SK-N-SH (cell line): ENCODE measurements at regions not wholly inside any gene's neighbourhood (a gene's known extent, or its start where the extent isn't known, plus 50 kb on each side); places are given as distances from the start of the nearest gene placed in this dataset.

ENCODE experiments used
- CTCF ChIA-PET: fragments of 300-600, 350-600 bp; formaldehyde crosslinking; extraction: SDS; loops from one replicate; lab custom pipeline; 2021; lab: Yijun Ruan, JAX
- POLR2A ChIA-PET: fragments of 350-600 bp; sonication (Branson Sonifier 250); formaldehyde crosslinking; extraction: SDS; loops from one replicate; lab custom pipeline; 2020; ENCODE audit warnings: antibody characterized with exemption, inconsistent platforms; lab: Yijun Ruan, JAX
- DNase-seq: peaks from one replicate; pipeline ENCODE4 v3.0.0; 2012
- H2AFZ ChIP-seq: fragments of 200-600 bp; sonication (generic); 2 replicates; pipeline ENCODE4 v1.8.1; 2016; ENCODE audit warnings: antibody characterized with exemption, mild to moderate bottlenecking, low read depth
- H3F3A ChIP-seq: fragments of 200-600 bp; sonication (generic); replicated peaks from 2 replicates; pipeline ENCODE3; 2016; ENCODE audit warnings: antibody characterized with exemption, mild to moderate bottlenecking; ENCODE audit not compliant: insufficient read depth
- H3K27ac ChIP-seq, 2 experiments: fragments of 200-500 bp in 1 of 2; fragments of 200-600 bp in 1 of 2; sonication (Bioruptor generic) in 1 of 2; sonication (generic), shearing (Covaris generic) in 1 of 2; 2 replicates each; pipeline versions ENCODE4 v1.5.1 to v1.6.1; 2014 to 2016; ENCODE audit warnings: low read depth in 2 of 2, inconsistent platforms in 1 of 2, low read length in 1 of 2, mild to moderate bottlenecking in 1 of 2, mixed read lengths in 1 of 2
- H3K27me3 ChIP-seq: fragments of 200-600 bp; sonication (generic), shearing (Covaris generic); 2 replicates; pipeline ENCODE4 v1.6.1; 2016; ENCODE audit warnings: mixed run types; ENCODE audit not compliant: insufficient read depth
- H3K36me3 ChIP-seq, 2 experiments: fragments of 200-500 bp in 1 of 2; fragments of 200-600 bp in 1 of 2; sonication (Bioruptor generic) in 1 of 2; sonication (generic) in 1 of 2; replicated peaks in 1 of 2; 2 replicates each; pipeline versions ENCODE3 to v1.5.1; 2014 to 2016; ENCODE audit warnings: low read length in 1 of 2, mild to moderate bottlenecking in 1 of 2; ENCODE audit not compliant: insufficient read depth in 2 of 2, control insufficient read depth in 1 of 2
- H3K4me1 ChIP-seq, 2 experiments: fragments of 200-500 bp in 1 of 2; fragments of 200-600 bp in 1 of 2; sonication (Bioruptor generic) in 1 of 2; sonication (generic), shearing (Covaris generic) in 1 of 2; 2 replicates each; pipeline versions ENCODE4 v1.5.1 to v1.6.1; 2014 to 2016; ENCODE audit warnings: low read depth in 1 of 2, low read length in 1 of 2, mixed run types in 1 of 2; ENCODE audit not compliant: insufficient read depth in 2 of 2, control insufficient read depth in 1 of 2
- H3K4me2 ChIP-seq: fragments of 200-600 bp; sonication (generic), shearing (Covaris generic); 2 replicates; pipeline ENCODE4 v1.6.1; 2017; ENCODE audit warnings: mixed run types
- H3K4me3 ChIP-seq, 2 experiments: fragments of 200-500 bp in 1 of 2; fragments of 200-600 bp in 1 of 2; sonication (Bioruptor generic) in 1 of 2; sonication (generic), shearing (Covaris generic) in 1 of 2; 2 replicates each; pipeline versions ENCODE4 v1.5.1 to v1.8.1; 2014 to 2016; ENCODE audit warnings: low read depth in 2 of 2, inconsistent platforms in 1 of 2, low read length in 1 of 2, mild to moderate bottlenecking in 1 of 2, mixed read lengths in 1 of 2, moderate library complexity in 1 of 2
- H3K79me2 ChIP-seq: fragments of 200-600 bp; sonication (generic); 2 replicates; pipeline ENCODE4 v1.8.1; 2017; ENCODE audit warnings: mild to moderate bottlenecking; ENCODE audit not compliant: insufficient read depth
- H3K9ac ChIP-seq: fragments of 200-600 bp; sonication (generic); 2 replicates; pipeline ENCODE4 v1.6.1; 2017; ENCODE audit warnings: mixed run types
- H3K9me2 ChIP-seq: fragments of 200-600 bp; sonication (generic); 2 replicates; pipeline ENCODE4 v1.6.1; 2017; ENCODE audit warnings: mixed run types
- H3K9me3 ChIP-seq: fragments of 200-600 bp; sonication (generic); 2 replicates; pipeline ENCODE4 v1.6.1; 2017; ENCODE audit warnings: mixed run types, mild to moderate bottlenecking, moderate library complexity
- H4K20me1 ChIP-seq: fragments of 200-600 bp; sonication (generic); 2 replicates; pipeline ENCODE4 v1.6.1; 2017; ENCODE audit warnings: mild to moderate bottlenecking, mixed run types; ENCODE audit not compliant: insufficient read depth
- CHD2 ChIP-seq: fragments of 150-350 bp; IDR thresholded peaks from 2 replicates; pipeline ENCODE4 v1.6.1; 2018; ENCODE audit warnings: low read length; ENCODE audit not compliant: partially characterized antibody
- EZH2phosphoT487 ChIP-seq: fragments of 200-600 bp; sonication (generic); IDR thresholded peaks from 2 replicates; pipeline ENCODE4 v1.6.1; 2017; ENCODE audit warnings: low read depth, mixed run types, mild to moderate bottlenecking, antibody characterized with exemption, moderate library complexity, borderline replicate concordance
- FOSL2 ChIP-seq: IDR thresholded peaks from 2 replicates; pipeline ENCODE4 v1.4.0; 2012; ENCODE audit warnings: low read depth, mild to moderate bottlenecking, moderate library complexity, borderline replicate concordance
- GABPA ChIP-seq: IDR thresholded peaks from 2 replicates; pipeline ENCODE4 v1.4.0; 2012; ENCODE audit warnings: low read depth, mild to moderate bottlenecking
- MAX ChIP-seq: IDR thresholded peaks from 2 replicates; pipeline ENCODE4 v1.4.0; 2012; ENCODE audit warnings: low read depth
- MEF2A ChIP-seq: IDR thresholded peaks from 2 replicates; pipeline ENCODE4 v1.4.0; 2012; ENCODE audit warnings: low read depth, borderline replicate concordance
- NFIC ChIP-seq: IDR thresholded peaks from 2 replicates; pipeline ENCODE4 v1.4.0; 2012; ENCODE audit warnings: borderline replicate concordance
- POLR2AphosphoS5 ChIP-seq: IDR thresholded peaks from 2 replicates; pipeline ENCODE4 v1.6.1; 2012; ENCODE audit warnings: low read depth, low read length
- RAD21 ChIP-seq: IDR thresholded peaks from 2 replicates; pipeline ENCODE4 v1.6.1; 2012; ENCODE audit warnings: mild to moderate bottlenecking, low read length
- RCOR1 ChIP-seq: fragments of 150-350 bp; IDR thresholded peaks from 2 replicates; pipeline ENCODE4 v1.6.1; 2017; ENCODE audit warnings: antibody characterized with exemption, low read length
- RFX5 ChIP-seq: IDR thresholded peaks from 2 replicates; pipeline ENCODE4 v1.6.1; 2012; ENCODE audit warnings: mild to moderate bottlenecking, improper control_type of control experiment, low read length
- RXRA ChIP-seq: IDR thresholded peaks from 2 replicates; pipeline ENCODE4 v1.4.0; 2012; ENCODE audit warnings: low read depth, mild to moderate bottlenecking, borderline replicate concordance
- SIN3A ChIP-seq: IDR thresholded peaks from 2 replicates; pipeline ENCODE4 v1.6.1; 2012; ENCODE audit warnings: low read depth, mild to moderate bottlenecking, low read length, moderate library complexity, borderline replicate concordance
- SMC3 ChIP-seq: IDR thresholded peaks from 2 replicates; pipeline ENCODE4 v1.6.1; 2012; ENCODE audit warnings: low read depth, low read length, improper control_type of control experiment
- TAF1 ChIP-seq: IDR thresholded peaks from 2 replicates; pipeline ENCODE4 v1.6.1; 2012; ENCODE audit warnings: low read depth, mild to moderate bottlenecking, low read length, moderate library complexity, borderline replicate concordance
- TCF12 ChIP-seq: IDR thresholded peaks from 2 replicates; pipeline ENCODE4 v1.4.0; 2012
- USF1 ChIP-seq: IDR thresholded peaks from 2 replicates; pipeline ENCODE4 v1.4.0; 2012; ENCODE audit warnings: low read depth, borderline replicate concordance
- USF2 ChIP-seq: fragments of 150-350 bp; IDR thresholded peaks from 2 replicates; pipeline ENCODE4 v1.6.1; 2017; ENCODE audit warnings: antibody characterized with exemption, low read length, low read depth, borderline replicate concordance
- ZBTB33 ChIP-seq: IDR thresholded peaks from 2 replicates; pipeline ENCODE4 v1.4.0; 2012; ENCODE audit warnings: low read depth, borderline replicate concordance
- WGBS: methylation state at CpG from one replicate; pipeline ENCODE4 v1.1.6; 2017; ENCODE audit warnings: low lambda C conversion rate; 5-methylcytosine and 5-hydroxymethylcytosine counted together
- TF ChIP-seq, protein P1 (sequence below): fragments of 200-600 bp; sonication (generic); IDR thresholded peaks from 2 replicates; pipeline ENCODE4 v1.6.1; 2017; ENCODE audit warnings: antibody characterized with exemption, mild to moderate bottlenecking, moderate library complexity

GRCh38 chr1:4856396-4856795, 202.0 kb downstream of the AJAP1 start:
- H3K27me3 ChIP-seq: no peaks in the 10 kb centered on the region
- no peak for DNase-seq
- H3K27ac ChIP-seq: no peak overlapping the region
- no peaks in the 10 kb centered on the region for H3K9me2 ChIP-seq
- no peaks in the 10 kb centered on the region for H3F3A ChIP-seq
- no peaks in the 10 kb centered on the region for H3K36me3 ChIP-seq
- H3K9ac ChIP-seq: no peak overlapping the region
- no peaks in the 10 kb centered on the region for H4K20me1 ChIP-seq
- WGBS: 10% methylated on average over 3 of the region's 3 CpGs
- no peak overlapping the region for H3K4me3 ChIP-seq
- POLR2A ChIA-PET: no interaction called here
- H3K4me1 ChIP-seq: no peaks in the 10 kb centered on the region
- H3K4me2 ChIP-seq: no peak overlapping the region
- H3K9me3 ChIP-seq: no peaks in the 10 kb centered on the region
- no peak overlapping the region for H2AFZ ChIP-seq
- CTCF ChIA-PET: interaction anchor here (1.5 kb wide), 1 partner anchor 200 kb away, joined by 5 read pairs; no protein-coding TSS in a partner anchor
- H3K79me2 ChIP-seq: no peaks in the 10 kb centered on the region
- no peak for TF ChIP-seq POLR2AphosphoS5
- TF ChIP-seq USF2: no peak
- no peak for TF ChIP-seq TAF1
- no peak for TF ChIP-seq MEF2A
- no peak for TF ChIP-seq MAX
- no peak for TF ChIP-seq SIN3A
- TF ChIP-seq GABPA: no peak
- no peak for TF ChIP-seq FOSL2
- no peak for TF ChIP-seq NFIC
- no peak for TF ChIP-seq RFX5
- TF ChIP-seq EZH2phosphoT487: no peak
- TF ChIP-seq USF1: no peak
- TF ChIP-seq, protein P1, sequence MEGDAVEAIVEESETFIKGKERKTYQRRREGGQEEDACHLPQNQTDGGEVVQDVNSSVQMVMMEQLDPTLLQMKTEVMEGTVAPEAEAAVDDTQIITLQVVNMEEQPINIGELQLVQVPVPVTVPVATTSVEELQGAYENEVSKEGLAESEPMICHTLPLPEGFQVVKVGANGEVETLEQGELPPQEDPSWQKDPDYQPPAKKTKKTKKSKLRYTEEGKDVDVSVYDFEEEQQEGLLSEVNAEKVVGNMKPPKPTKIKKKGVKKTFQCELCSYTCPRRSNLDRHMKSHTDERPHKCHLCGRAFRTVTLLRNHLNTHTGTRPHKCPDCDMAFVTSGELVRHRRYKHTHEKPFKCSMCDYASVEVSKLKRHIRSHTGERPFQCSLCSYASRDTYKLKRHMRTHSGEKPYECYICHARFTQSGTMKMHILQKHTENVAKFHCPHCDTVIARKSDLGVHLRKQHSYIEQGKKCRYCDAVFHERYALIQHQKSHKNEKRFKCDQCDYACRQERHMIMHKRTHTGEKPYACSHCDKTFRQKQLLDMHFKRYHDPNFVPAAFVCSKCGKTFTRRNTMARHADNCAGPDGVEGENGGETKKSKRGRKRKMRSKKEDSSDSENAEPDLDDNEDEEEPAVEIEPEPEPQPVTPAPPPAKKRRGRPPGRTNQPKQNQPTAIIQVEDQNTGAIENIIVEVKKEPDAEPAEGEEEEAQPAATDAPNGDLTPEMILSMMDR: no peak
- TF ChIP-seq, all 33 proteins: peak for 0

GRCh38 chr1:4854367-4854766, 200.0 kb downstream of the AJAP1 start:
- no peak overlapping the region for H3K27ac ChIP-seq
- 34% methylated on average over 7 of the region's 8 CpGs for WGBS
- no peak overlapping the region for H3K9ac ChIP-seq
- no peak overlapping the region for H2AFZ ChIP-seq
- H3K9me3 ChIP-seq: no peaks in the 10 kb centered on the region
- no peaks in the 10 kb centered on the region for H3K79me2 ChIP-seq
- H3K4me2 ChIP-seq: no peak overlapping the region
- CTCF ChIA-PET: no interaction called here
- H3K4me3 ChIP-seq: no peak overlapping the region
- no peaks in the 10 kb centered on the region for H3F3A ChIP-seq
- POLR2A ChIA-PET: no interaction called here
- no peak for DNase-seq
- H3K27me3 ChIP-seq: no peaks in the 10 kb centered on the region
- no peaks in the 10 kb centered on the region for H3K36me3 ChIP-seq
- no peaks in the 10 kb centered on the region for H4K20me1 ChIP-seq
- no peaks in the 10 kb centered on the region for H3K9me2 ChIP-seq
- no peaks in the 10 kb centered on the region for H3K4me1 ChIP-seq
- TF ChIP-seq CHD2 (no peak), SMC3 (no peak), TCF12 (no peak), MAX (no peak), EZH2phosphoT487 (no peak), RXRA (no peak), ZBTB33 (no peak), RAD21 (no peak), RCOR1 (no peak)
- TF ChIP-seq, protein P1: no peak
